Activated naive CD8-positive, alpha-beta T cell treated with anti-CD3 and anti-CD28 coated beads, Interleukin-2, amount 10 ng/mL, durations not matched to agents 7 days and 5 days (primary cell): ENCODE measurements at regions not wholly inside any gene's neighbourhood (a gene's known extent, or its start where the extent isn't known, plus 50 kb on each side); places are given as distances from the start of the nearest gene placed in this dataset.
"Not testable (repeated sequence)": the region's sequence is repeated elsewhere in the genome, so short reads cannot be mapped to it uniquely, and the experiment has no call there.

ENCODE experiments used
- ATAC-seq: fragments of 150-1000 bp; cut with Tn5 transposase; one replicate; pipeline ENCODE4 v1.10.0; 2021; ENCODE audit warnings: low read depth, moderate library complexity
- POLR2A ChIA-PET: fragments of 350-600 bp; sonication (Branson Sonifier 250); formaldehyde crosslinking; loops from one replicate; lab custom pipeline; 2021; ENCODE audit warnings: antibody characterized with exemption; lab: Charles Lee
- DNase-seq: peaks from one replicate; pipeline ENCODE4 v3.0.0; 2021
- H3K27ac Mint-ChIP-seq: one replicate; pipeline ENCODE4 v1.8.0; 2022; ENCODE audit warnings: mild to moderate bottlenecking, mixed read lengths
- H3K27me3 Mint-ChIP-seq: one replicate; pipeline ENCODE4 v1.8.0; 2022; ENCODE audit warnings: mild to moderate bottlenecking, moderate library complexity, mixed read lengths
- H3K36me3 Mint-ChIP-seq: one replicate; pipeline ENCODE4 v1.8.0; 2021; ENCODE audit warnings: mild to moderate bottlenecking, mixed read lengths
- H3K4me1 Mint-ChIP-seq: one replicate; pipeline ENCODE4 v1.8.0; 2021; ENCODE audit warnings: mixed read lengths
- H3K4me3 Mint-ChIP-seq: one replicate; pipeline ENCODE4 v1.8.0; 2022; ENCODE audit warnings: mild to moderate bottlenecking, moderate library complexity, mixed read lengths
- H3K9me3 Mint-ChIP-seq: one replicate; pipeline ENCODE4 v1.8.0; 2021; ENCODE audit warnings: mixed read lengths

DNA sequence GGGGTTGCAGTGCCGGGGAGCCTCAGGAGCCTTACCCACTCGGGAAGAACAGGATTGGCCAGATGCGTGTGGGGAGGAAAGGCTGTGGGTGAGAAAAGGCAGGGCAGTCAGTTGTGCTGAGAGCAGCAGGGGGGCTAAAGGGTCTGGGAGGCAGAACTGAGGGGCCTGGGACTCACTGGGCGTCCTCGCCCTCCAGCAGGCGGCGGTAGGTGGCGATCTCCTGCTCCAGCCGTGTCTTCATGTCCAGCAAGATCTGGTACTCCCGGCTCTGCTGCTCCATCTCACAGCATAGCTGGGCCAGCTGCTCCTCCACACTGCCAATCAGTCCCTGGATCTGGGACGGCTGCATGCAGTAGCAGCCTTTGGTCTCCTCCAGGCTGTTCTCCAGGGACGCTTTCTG is 140.2 kb downstream of the CCDC144A start:
- H3K36me3 Mint-ChIP-seq, H3K9me3 Mint-ChIP-seq, H3K27me3 Mint-ChIP-seq, H3K4me1 Mint-ChIP-seq, ATAC-seq, H3K27ac Mint-ChIP-seq, H3K4me3 Mint-ChIP-seq, DNase-seq, POLR2A ChIA-PET: not testable (repeated sequence)
